ENCODE measurements at regions not wholly inside any gene's neighbourhood (a gene's known extent, or its start where the extent isn't known, plus 50 kb on each side); places are given as distances from the start of the nearest gene placed in this dataset.

GRCh38 chr4:138014590-138015288 is 227.4 kb downstream of the SLC7A11 start:
- no peak for DNase-seq

DNA sequence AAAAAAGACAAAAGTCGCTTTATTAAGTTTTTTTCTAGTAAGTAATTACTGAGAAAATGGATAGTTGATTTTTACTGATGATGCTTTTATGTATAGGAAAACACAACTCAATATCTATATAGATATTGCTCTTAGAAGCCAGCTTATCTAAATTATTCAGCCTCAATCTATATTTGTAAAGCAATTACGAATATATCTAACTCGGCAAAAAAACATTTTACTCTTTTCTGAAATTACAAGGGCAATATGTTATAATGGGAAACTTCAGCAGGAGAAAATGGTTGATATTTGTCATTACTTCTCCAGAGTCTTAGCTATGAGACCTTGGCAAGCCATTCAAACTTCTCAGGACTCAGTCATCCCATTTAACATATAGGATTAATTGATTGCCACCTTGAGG is 228.5 kb downstream of the SLC7A11 start:
- DNase-seq = no peak

DNA sequence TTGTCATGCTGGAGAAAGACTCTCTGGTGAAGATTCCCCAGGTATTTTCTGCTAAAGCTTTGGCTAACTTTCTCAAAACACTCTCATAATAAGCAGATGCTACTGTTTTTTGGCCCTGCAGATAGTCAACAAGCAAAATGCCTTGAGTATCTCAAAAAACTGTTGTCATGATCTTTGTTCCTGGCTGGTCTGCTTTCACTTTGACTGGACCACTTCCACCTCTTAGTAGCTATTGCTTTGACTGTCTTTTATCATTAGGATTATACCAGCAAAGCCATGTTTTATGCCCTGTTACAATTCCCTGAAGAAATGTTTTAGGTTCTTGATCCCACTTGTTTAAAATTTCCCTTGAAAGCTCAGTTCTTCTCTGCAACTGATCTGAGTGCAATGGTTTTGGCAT is 231.5 kb downstream of the SLC7A11 start:
- no peak for DNase-seq

- DNase-seq = no peak
Measured at GRCh38 chr4:138007572-138007971, 234.6 kb downstream of the SLC7A11 start.

DNA sequence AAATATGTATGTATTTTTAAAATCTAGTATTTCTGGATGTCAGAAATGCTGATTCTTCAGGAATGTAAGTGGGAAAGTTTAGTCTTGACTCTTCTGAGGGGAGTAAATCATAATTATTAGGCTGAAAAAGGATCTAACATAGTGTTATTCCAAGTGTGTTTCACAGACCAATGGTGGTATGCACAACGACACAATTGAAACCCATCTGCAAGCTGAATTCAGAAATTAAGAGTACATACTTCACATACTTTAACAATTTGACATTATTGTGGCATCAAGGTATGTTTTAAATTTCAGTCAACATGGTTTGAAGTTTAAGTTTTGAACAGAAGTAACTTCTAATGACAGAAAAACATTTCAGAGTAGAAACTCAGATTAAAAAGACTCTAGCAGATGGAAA is 236.7 kb downstream of the SLC7A11 start:
- no peak for DNase-seq

DNA sequence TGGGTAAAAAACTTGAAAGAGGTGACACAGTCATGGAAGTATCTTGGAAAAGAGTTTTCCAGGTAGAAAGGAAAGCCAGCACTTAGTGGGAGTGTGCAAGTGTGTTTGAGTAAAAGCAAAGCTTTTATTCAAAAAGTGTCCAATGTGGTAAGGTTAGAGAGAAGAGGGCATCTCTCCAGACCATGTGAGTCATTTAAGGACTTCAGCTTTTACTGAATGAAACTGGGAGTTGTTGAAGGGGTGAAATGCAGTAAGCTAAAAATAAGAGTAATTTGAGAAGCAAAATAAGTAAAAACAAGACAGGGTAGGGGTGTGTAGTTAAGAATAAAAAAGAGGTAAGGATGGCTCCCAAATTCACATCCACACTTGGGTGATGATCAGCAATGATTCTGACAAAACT is 238.9 kb downstream of the SLC7A11 start:
- no peak for DNase-seq

DNA sequence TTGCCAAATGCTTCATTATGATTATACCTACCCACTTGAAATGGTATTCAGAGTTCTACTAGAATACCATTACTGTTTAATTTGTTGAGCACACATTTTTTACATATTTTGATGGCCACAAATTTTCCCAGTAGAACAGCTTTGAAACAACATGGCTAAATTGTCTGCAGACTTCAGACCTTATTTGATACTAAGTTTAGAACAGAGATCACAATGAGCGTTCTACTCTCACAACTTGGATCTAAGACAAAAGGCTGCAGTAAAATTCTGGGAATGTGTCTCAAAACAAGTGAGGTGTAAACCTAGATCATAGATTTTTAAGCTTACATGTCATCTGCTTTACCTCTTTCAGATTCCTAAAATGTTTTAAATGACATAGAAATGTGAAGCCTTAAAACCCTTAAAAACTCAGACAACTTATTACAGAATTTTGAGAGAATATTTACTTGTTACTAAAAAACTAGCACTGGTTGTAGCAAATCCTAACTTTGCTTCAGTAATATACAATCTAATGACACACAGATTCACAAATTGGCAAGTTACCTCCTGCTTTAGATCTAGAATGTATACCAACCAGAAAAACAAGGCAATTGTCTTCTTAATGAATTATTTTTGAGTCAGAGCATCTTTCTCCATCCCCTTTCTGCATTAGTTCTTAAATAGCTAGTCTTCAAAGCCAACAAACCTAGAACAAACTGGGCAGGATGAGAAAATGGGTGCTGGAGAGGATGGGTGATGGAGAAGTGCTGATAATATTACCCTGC is 243.3 kb downstream of the SLC7A11 start:
- DNase-seq = no peak

DNA sequence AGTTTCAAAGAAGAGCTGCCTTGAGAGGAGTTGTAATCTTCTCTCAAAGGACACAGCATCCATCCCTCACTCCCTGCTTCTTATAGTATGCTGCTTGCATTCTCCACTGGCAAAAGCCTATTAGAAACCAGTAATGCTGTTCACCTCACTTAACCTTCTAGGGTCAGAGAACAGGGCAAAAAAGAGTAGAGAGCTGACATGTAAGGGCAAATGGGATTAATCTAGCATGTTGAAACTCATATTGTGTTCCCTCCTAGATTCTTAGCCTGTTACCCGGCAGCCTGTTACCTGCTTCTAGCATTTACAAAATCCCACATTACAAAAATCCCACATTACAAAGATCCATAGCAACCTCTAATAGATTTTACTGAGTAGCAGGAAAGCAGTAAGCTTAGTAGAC is 244.7 kb downstream of the SLC7A11 start:
- no peak for DNase-seq

DNA sequence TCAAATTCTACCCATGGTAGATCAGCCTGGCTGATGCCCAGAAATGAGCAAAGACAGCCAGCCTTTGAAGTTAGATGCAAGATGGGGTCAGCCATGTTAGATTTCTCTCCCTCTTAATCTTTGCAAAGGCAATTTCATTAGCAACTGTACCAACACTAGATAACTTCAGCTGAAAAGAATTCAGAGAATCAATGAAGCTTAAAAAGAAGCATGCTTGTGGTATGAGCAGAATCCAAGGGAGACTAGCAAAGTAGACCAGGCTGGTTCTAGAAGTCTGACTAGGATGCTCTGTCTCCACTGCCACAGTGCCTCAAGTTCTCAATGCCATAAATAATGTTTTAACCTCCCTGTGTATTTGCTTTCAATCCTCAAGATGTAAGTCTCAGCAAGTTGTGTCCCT is 247.3 kb downstream of the SLC7A11 start:
- no peak for DNase-seq

DNA sequence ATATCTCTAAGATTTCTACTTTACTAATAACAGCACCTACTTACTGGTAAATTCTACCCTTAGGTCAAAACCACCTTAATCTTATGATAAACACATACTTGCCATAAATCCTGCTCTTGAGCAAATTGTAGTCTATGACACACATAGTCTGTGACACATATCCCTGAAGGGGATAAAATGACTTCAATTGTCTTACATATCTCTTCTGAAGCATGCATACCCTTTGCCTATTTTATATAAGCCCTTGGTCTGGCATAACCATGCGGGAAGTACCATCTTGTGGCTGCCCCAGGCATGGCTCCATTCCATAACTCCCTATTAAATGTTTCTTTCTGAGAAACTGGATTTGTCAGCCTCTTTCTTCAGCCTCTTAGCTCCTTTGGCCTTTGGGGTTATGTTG is 248.9 kb downstream of the SLC7A11 start:
- DNase-seq = no peak

GRCh38 chr4:137981277-137981676 is 260.9 kb downstream of the SLC7A11 start:
- DNase-seq = no peak

GRCh38 chr4:137980641-137981040 is 261.5 kb downstream of the SLC7A11 start:
- DNase-seq = no peak

- no peak for DNase-seq
Measured at GRCh38 chr4:137979938-137980337, 262.2 kb downstream of the SLC7A11 start.

DNA sequence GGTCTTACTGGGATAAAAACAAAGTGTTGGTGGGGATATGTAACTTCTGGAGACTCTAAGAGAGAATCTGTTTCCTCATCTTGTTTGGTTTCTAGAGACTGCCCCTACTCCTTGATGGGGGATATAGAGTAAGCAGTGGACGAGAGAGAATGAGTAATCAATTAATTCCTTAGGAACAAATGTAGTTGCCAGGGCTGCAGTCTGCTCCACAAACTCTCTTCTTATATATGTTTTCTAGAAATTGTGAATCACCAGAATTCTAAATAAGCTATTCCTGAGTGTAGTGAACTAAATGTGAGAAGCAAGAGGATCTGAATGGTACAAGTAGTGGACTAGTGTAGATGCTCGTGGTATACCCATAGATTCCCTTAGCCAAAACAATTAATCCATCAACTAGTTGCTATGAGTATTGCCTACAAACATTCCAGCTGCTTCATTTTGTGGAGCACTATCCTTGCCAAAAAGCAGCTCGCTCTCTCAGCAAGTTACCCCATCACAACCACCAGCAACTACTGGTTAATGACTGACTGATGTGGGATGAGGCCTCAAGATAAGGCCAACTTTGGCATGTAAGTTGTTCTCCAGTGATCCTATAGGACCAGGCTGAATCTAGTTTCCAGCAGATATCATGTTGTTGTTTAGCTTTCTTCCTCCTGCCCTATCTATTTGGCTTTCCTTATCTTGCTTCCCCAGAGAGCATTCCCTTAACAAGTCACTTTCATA is 273.0 kb downstream of the SLC7A11 start:
- DNase-seq = no peak

- DNase-seq = no peak
Measured at GRCh38 chr4:137967480-137968190, 274.5 kb downstream of the SLC7A11 start.

GRCh38 chr4:137966504-137966903 is 275.6 kb downstream of the SLC7A11 start:
- no peak for DNase-seq

DNA sequence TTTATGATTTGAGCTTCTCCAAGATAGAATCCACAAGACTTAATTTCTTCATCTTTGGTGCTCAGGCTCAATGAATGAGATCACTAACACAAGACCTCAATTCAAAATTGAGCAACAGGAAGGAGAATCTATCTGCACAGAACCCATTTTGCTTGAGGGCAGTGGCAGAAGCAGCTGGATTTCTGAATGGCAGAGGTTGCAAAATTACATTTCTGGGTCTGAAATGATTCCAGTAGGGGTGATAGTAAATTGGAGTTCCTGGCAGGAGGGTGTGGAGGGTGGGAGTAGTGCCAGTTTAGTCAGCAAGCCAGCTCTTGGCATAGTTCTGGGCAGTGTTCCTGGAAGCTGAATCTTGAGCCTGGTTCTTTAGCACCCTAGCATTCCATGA is 281.1 kb downstream of the SLC7A11 start:
- DNase-seq = no peak

- DNase-seq = no peak
Measured at GRCh38 chr4:137960371-137961050, 281.6 kb downstream of the SLC7A11 start.

DNA sequence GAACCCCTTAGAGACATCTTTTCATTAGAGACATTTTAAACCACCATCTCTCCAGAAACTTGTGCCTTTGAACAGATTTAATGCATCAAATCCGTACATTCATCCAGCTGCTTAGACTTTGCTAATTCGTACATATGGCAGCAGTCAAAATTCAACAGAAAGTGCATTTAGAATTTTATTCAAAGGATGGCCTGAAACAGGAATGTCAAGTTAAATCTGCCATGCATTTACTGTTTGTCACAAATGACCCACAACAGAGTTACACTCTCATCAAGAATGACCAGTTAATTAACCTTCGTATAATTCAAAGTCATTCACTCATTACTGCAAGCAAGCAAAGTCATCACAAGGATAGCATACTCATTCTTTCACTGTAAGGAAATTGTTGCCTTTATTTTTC is 284.3 kb downstream of the SLC7A11 start:
- no peak for DNase-seq

- DNase-seq = no peak
Measured at GRCh38 chr4:137956256-137956655, 285.9 kb downstream of the SLC7A11 start.

DNA sequence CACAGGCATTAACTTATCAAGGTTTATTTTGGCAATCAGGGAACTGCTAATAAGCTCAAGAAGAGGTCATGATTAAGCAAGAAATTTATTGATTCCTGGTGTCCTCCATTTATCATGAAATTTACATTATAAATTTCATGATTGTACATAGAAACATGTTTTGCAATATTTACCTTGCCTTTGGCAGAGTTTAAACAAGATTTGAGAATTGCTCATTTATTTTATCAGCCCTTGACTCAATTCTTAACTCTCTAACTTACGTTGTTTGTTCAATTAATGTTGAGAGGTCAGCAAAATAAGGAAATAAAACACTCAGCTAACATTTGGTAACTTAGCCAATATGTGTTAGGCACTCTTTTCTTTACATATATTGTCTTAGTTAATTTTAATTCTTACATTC is 286.6 kb downstream of the SLC7A11 start:
- no peak for DNase-seq

DNA sequence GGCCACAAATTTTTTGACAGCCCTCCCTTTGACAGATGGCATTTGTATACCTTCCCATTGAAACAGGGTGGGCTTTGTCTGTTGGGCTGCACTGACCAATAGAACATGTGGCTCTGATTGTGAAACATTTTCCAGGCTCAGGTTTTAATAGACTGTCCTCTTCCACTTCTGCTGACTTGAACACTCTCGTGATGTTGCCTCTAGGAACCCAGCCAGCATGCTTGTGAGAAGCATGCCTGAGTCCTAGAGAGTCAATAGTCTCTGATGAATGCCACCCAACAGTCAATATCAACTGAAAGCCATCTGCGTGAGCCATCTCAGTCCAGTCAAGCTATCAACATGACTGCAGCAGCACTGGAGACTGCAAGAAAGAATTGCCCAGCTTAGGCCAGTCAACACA is 290.0 kb downstream of the SLC7A11 start:
- no peak for DNase-seq

DNA sequence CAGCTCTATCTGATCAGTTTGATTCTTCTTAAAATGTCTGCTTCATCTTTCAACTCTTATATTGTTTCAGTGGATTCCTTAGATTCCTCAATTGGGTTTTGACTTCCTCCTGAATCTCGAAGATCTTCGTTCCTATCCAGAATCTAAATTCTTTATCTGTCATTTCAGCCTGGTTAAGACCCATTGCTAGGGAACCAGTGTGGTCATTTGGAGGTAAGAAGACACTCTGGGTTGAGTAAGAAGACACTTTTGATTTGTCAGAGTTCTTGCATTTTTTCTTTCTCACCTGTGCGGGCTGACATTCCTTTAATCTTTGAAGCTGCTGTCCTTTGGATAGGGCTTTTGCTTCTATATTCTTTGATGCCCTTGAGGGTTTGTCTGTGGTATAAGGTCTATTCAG is 291.9 kb downstream of the SLC7A11 start:
- no peak for DNase-seq
